Liver (tissue), 8 donors: ENCODE measurements at regions not wholly inside any gene's neighbourhood (a gene's known extent, or its start where the extent isn't known, plus 50 kb on each side); places are given as distances from the start of the nearest gene placed in this dataset.

Experiments
- DNase-seq: peaks from one replicate; pipeline ENCODE4 v3.0.0-alpha.2; 2017; ENCODE audit warnings: low spot score
- H3K27ac ChIP-seq, 2 donors: one replicate each; pipeline ENCODE4 v1.7.0; 2013; ENCODE audit warnings: inconsistent platforms in 2 of 2, low read length in 2 of 2, control low read depth in 1 of 2, low read depth in 1 of 2, mild to moderate bottlenecking in 1 of 2
- H3K27me3 ChIP-seq, 4 donors: one replicate each; pipeline versions ENCODE4 v1.6.1 to v1.7.0; 2013; ENCODE audit warnings: low read length in 3 of 4, inconsistent platforms in 1 of 4, mild to moderate bottlenecking in 1 of 4, moderate library complexity in 1 of 4; ENCODE audit not compliant: control insufficient read depth in 4 of 4, insufficient read depth in 4 of 4
- H3K36me3 ChIP-seq, 4 donors: one replicate each; pipeline versions ENCODE4 v1.6.1 to v1.7.0; 2013; ENCODE audit warnings: low read length in 3 of 4, mild to moderate bottlenecking in 3 of 4, low read depth in 1 of 4, moderate library complexity in 1 of 4; ENCODE audit not compliant: control insufficient read depth in 4 of 4, insufficient read depth in 3 of 4
- H3K4me1 ChIP-seq, 4 donors: one replicate each; pipeline versions ENCODE4 v1.6.1 to v1.7.0; 2013; ENCODE audit warnings: low read length in 3 of 4, mild to moderate bottlenecking in 3 of 4, moderate library complexity in 1 of 4; ENCODE audit not compliant: control insufficient read depth in 4 of 4, insufficient read depth in 4 of 4
- H3K4me3 ChIP-seq, 3 donors: one replicate each; pipeline versions ENCODE4 v1.6.1 to v1.7.0; 2013; ENCODE audit warnings: low read length in 3 of 3, control low read depth in 1 of 3, low read depth in 1 of 3, mild to moderate bottlenecking in 1 of 3
- H3K9ac ChIP-seq, 2 donors: one replicate each; pipeline ENCODE4 v1.7.0; 2013; ENCODE audit warnings: low read length in 2 of 2, mild to moderate bottlenecking in 2 of 2, moderate library complexity in 2 of 2, control low read depth in 1 of 2, low read depth in 1 of 2
- H3K9me3 ChIP-seq, 4 donors: one replicate each; pipeline versions ENCODE4 v1.6.1 to v1.7.0; 2013; ENCODE audit warnings: low read length in 3 of 4; ENCODE audit not compliant: control insufficient read depth in 4 of 4
- ATF3 ChIP-seq: IDR thresholded peaks from 2 replicates; pipeline ENCODE4 v1.6.1; 2016; ENCODE audit warnings: antibody characterized with exemption
- CTCF ChIP-seq: fragments of 150-350 bp; IDR thresholded peaks from 2 replicates; pipeline ENCODE4 v1.5.1; 2017; ENCODE audit warnings: improper control_type of control experiment, low read depth, low read length; ENCODE audit not compliant: missing input control
- EGR1 ChIP-seq, 2 donors: IDR thresholded peaks; 2 replicates each; pipeline ENCODE4 v1.6.1; 2016 to 2018; ENCODE audit warnings: antibody characterized with exemption in 2 of 2, low read depth in 2 of 2
- FOXA1 ChIP-seq: IDR thresholded peaks from 2 replicates; pipeline ENCODE4 v1.6.1; 2016; ENCODE audit warnings: antibody characterized with exemption
- GABPA ChIP-seq, 2 donors: IDR thresholded peaks in 1 of 2; conservative IDR thresholded peaks in 1 of 2; 2 replicates each; pipeline ENCODE4 v1.6.1; 2016; ENCODE audit warnings: antibody characterized with exemption in 2 of 2, mild to moderate bottlenecking in 1 of 2, moderate library complexity in 1 of 2
- HNF4A ChIP-seq, 2 donors: conservative IDR thresholded peaks; 2 replicates each; pipeline ENCODE4 v1.6.1; 2016; ENCODE audit warnings: antibody characterized with exemption in 2 of 2, mild to moderate bottlenecking in 2 of 2
- HNF4G ChIP-seq: IDR thresholded peaks from 2 replicates; pipeline ENCODE4 v1.6.1; 2016; ENCODE audit warnings: antibody characterized with exemption
- JUND ChIP-seq, 2 donors: IDR thresholded peaks; 2 replicates each; pipeline ENCODE4 v1.6.1; 2016; ENCODE audit warnings: antibody characterized with exemption in 2 of 2
- MAX ChIP-seq: IDR thresholded peaks from 2 replicates; pipeline ENCODE4 v1.6.1; 2016; ENCODE audit warnings: antibody characterized with exemption
- NR2F2 ChIP-seq: IDR thresholded peaks from 2 replicates; pipeline ENCODE4 v1.6.1; 2016; ENCODE audit warnings: antibody characterized with exemption
- RAD21 ChIP-seq, 2 donors: IDR thresholded peaks; 2 replicates each; pipeline ENCODE4 v1.6.1; 2016; ENCODE audit warnings: antibody characterized with exemption in 2 of 2, mild to moderate bottlenecking in 2 of 2
- REST ChIP-seq: IDR thresholded peaks from 2 replicates; pipeline ENCODE4 v1.6.1; 2016; ENCODE audit warnings: antibody characterized with exemption, mild to moderate bottlenecking
- RXRA ChIP-seq, 2 donors: IDR thresholded peaks; 2 replicates each; pipeline ENCODE4 v1.6.1; 2017 to 2018; ENCODE audit warnings: antibody characterized with exemption in 2 of 2, mild to moderate bottlenecking in 1 of 2
- SP1 ChIP-seq: IDR thresholded peaks from 2 replicates; pipeline ENCODE4 v1.6.1; 2018; ENCODE audit warnings: antibody characterized with exemption, mild to moderate bottlenecking
- TAF1 ChIP-seq: conservative IDR thresholded peaks from 2 replicates; pipeline ENCODE4 v1.6.1; 2016; ENCODE audit warnings: antibody characterized with exemption, mild to moderate bottlenecking
- YY1 ChIP-seq: IDR thresholded peaks from 2 replicates; pipeline ENCODE4 v1.6.1; 2016; ENCODE audit warnings: antibody characterized with exemption, mild to moderate bottlenecking
- ZBTB33 ChIP-seq: IDR thresholded peaks from 2 replicates; pipeline ENCODE4 v1.6.1; 2016; ENCODE audit warnings: antibody characterized with exemption
- WGBS: extraction: QIAGEN DNeasy Blood & Tissue Kit; methylation state at CpG from one replicate; pipeline ENCODE4 v1.1.7; 2013; 5-methylcytosine and 5-hydroxymethylcytosine counted together
- donor health status: healthy.
- donor health status: healthy.
- donor health status: healthy.
- donor health status: healthy.
- donor health status: healthy.

- DNase-seq, result no peak
- no peaks in the 10 kb centered on the region for H3K36me3 ChIP-seq
- no peak for TF ChIP-seq GABPA (IDR thresholded peaks at IDR 0.05 in 1 of 2, conservative IDR thresholded peaks at IDR 0.05 in 1 of 2)
- TF ChIP-seq RXRA (IDR thresholded peaks at IDR 0.05), result peak in 1 of 2 donors; percentile 23
- TF ChIP-seq HNF4A (conservative IDR thresholded peaks at IDR 0.05), result peak in 1 of 2 donors; percentile 21
- 35% methylated on average over 3 of the region's 3 CpGs for WGBS
- H3K27me3 ChIP-seq, result no peaks in the 10 kb centered on the region
- H3K9ac ChIP-seq, result no peak overlapping the region
- H3K4me1 ChIP-seq, result peaks cover 0 to 7% (median under 1%) of the 10 kb centered on the region in 4 donors
- H3K27ac ChIP-seq, result no peak overlapping the region
- no peaks in the 10 kb centered on the region for H3K9me3 ChIP-seq
- H3K4me3 ChIP-seq, result no peak overlapping the region
Observed at GRCh38 chr10:57785068-57785467, 482.6 kb downstream of the IPMK start.

GRCh38 chr10:57776688-57777432, 490.8 kb downstream of the IPMK start:
- no peaks in the 10 kb centered on the region for H3K36me3 ChIP-seq
- peak overlapping the region in 1 of 3 donors; percentile 32 for H3K4me3 ChIP-seq
- no peaks in the 10 kb centered on the region for H3K27me3 ChIP-seq
- H3K9me3 ChIP-seq, result no peaks in the 10 kb centered on the region
- H3K4me1 ChIP-seq, result peaks cover 5 to 28% (median 10%) of the 10 kb centered on the region in 4 donors
- H3K9ac ChIP-seq, result no peak overlapping the region
- no peak for DNase-seq
- TF ChIP-seq SP1 (peak; percentile 82), RXRA (IDR thresholded peaks at IDR 0.05) (peak; percentile 74 to 95), JUND (IDR thresholded peaks at IDR 0.05) (peak; percentile 18 to 85), EGR1 (IDR thresholded peaks at IDR 0.05; ENCODE audit: low read depth in 2 of 2) (no peak), ZBTB33 (no peak), FOXA1 (no peak), HNF4G (peak; percentile 22), REST (peak; percentile 38), CTCF (no peak), GABPA (IDR thresholded peaks at IDR 0.05 in 1 of 2, conservative IDR thresholded peaks at IDR 0.05 in 1 of 2) (no peak), MAX (peak; percentile 26), ATF3 (peak; percentile 16), RAD21 (IDR thresholded peaks at IDR 0.05) (peak in 1 of 2 donors; percentile 37), TAF1 (no peak), YY1 (peak; percentile 40), NR2F2 (no peak), HNF4A (conservative IDR thresholded peaks at IDR 0.05) (peak; percentile 84 to 95)
- peak overlapping the region in 1 of 2 donors; percentile 32 for H3K27ac ChIP-seq
- WGBS, result 35% methylated on average over 5 of the region's 5 CpGs
